ENCODE measurements at regions not wholly inside any gene's neighbourhood (a gene's known extent, or its start where the extent isn't known, plus 50 kb on each side); places are given as distances from the start of the nearest gene placed in this dataset.

- Histone ChIP-seq H2AFZ (ENCODE audit: low read depth, low read length) (no peak overlapping the region), H4K20me1 (replicated peaks; ENCODE audit: control insufficient read depth, extremely low read depth, insufficient read depth, low read length) (no peaks in the 10 kb centered on the region), H3K4me3 (replicated peaks in 1 of 3; ENCODE audit: insufficient read depth in 1 of 3, low read depth in 1 of 3, low read length in 3 of 3) (no peak overlapping the region), H3K9ac (replicated peaks; ENCODE audit: extremely low read depth, insufficient read depth, low read length) (no peak overlapping the region), H3K36me3 (ENCODE audit: control insufficient read depth in 2 of 2, extremely low read depth in 1 of 2, insufficient read depth in 2 of 2, low read length in 2 of 2) (no peaks in the 10 kb centered on the region), H3K9me1 (replicated peaks; ENCODE audit: control insufficient read depth, extremely low read depth, insufficient read depth, low read length) (no peaks in the 10 kb centered on the region), H3K9me3 (replicated peaks; ENCODE audit: control insufficient read depth, insufficient read depth, low read length) (no peaks in the 10 kb centered on the region), H3K4me2 (ENCODE audit: insufficient read depth, low read length) (no peak overlapping the region), H3K27me3 (ENCODE audit: control insufficient read depth in 2 of 2, insufficient read depth in 2 of 2, low read length in 2 of 2) (no peaks in the 10 kb centered on the region), H3K4me1 (ENCODE audit: control insufficient read depth, extremely low read depth, insufficient read depth, low read length) (no peaks in the 10 kb centered on the region), H3K27ac (ENCODE audit: insufficient read depth, low read depth, low read length) (no peak overlapping the region), H3K79me2 (ENCODE audit: control insufficient read depth, insufficient read depth, low read length) (no peaks in the 10 kb centered on the region)
- dilution Hi-C loops (cut with MboI; ENCODE audit: extremely low pct_ligation_motif_present, low sequenced_read_pairs) (no loop called here), intact Hi-C loops (cut with micrococcal nuclease) (no loop called here)
- DNase-seq (ENCODE audit: low read depth, low spot score) (no peak), FAIRE-seq (no peak)
- TF ChIP-seq POLR2AphosphoS5 (IDR thresholded peaks at IDR 0.05; ENCODE audit: insufficient read depth, low read depth, low read length): no peak
- no peak for TF ChIP-seq JUN (IDR thresholded peaks at IDR 0.05; ENCODE audit: borderline replicate concordance, insufficient read depth, insufficient read length, low read depth)
- no peak for TF ChIP-seq POLR2A (IDR thresholded peaks at IDR 0.05; ENCODE audit: low read depth, low read length)
- no peak for TF ChIP-seq GATA2 (IDR thresholded peaks at IDR 0.05; ENCODE audit: insufficient read depth, insufficient read length, low read depth, low read length)
- TF ChIP-seq MAX (IDR thresholded peaks at IDR 0.05; ENCODE audit: insufficient read depth, insufficient read length): no peak
- TF ChIP-seq MYC (IDR thresholded peaks at IDR 0.05; ENCODE audit: low read depth, low read length): no peak
- TF ChIP-seq, protein P1, sequence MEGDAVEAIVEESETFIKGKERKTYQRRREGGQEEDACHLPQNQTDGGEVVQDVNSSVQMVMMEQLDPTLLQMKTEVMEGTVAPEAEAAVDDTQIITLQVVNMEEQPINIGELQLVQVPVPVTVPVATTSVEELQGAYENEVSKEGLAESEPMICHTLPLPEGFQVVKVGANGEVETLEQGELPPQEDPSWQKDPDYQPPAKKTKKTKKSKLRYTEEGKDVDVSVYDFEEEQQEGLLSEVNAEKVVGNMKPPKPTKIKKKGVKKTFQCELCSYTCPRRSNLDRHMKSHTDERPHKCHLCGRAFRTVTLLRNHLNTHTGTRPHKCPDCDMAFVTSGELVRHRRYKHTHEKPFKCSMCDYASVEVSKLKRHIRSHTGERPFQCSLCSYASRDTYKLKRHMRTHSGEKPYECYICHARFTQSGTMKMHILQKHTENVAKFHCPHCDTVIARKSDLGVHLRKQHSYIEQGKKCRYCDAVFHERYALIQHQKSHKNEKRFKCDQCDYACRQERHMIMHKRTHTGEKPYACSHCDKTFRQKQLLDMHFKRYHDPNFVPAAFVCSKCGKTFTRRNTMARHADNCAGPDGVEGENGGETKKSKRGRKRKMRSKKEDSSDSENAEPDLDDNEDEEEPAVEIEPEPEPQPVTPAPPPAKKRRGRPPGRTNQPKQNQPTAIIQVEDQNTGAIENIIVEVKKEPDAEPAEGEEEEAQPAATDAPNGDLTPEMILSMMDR (IDR thresholded peaks at IDR 0.05; ENCODE audit: extremely low read depth in 1 of 2, insufficient read depth in 1 of 2, low read depth in 1 of 2, low read length in 2 of 2): no peak
- TF ChIP-seq FOS (IDR thresholded peaks at IDR 0.05; ENCODE audit: borderline replicate concordance, insufficient read depth, low read length): no peak
- TF ChIP-seq EZH2 (IDR thresholded peaks at IDR 0.05; ENCODE audit: borderline replicate concordance, low read depth, low read length, severe bottlenecking): no peak
- CTCF ChIA-PET: no interaction called here
- POLR2A ChIA-PET: no interaction called here
- BruUV-seq (replicated peaks): no TSS peak
Measured at GRCh38 chr21:27816301-27816700, 849.4 kb upstream of the ADAMTS5 start.
